ENCODE measurements at regions not wholly inside any gene's neighbourhood (a gene's known extent, or its start where the extent isn't known, plus 50 kb on each side); places are given as distances from the start of the nearest gene placed in this dataset.

DNA sequence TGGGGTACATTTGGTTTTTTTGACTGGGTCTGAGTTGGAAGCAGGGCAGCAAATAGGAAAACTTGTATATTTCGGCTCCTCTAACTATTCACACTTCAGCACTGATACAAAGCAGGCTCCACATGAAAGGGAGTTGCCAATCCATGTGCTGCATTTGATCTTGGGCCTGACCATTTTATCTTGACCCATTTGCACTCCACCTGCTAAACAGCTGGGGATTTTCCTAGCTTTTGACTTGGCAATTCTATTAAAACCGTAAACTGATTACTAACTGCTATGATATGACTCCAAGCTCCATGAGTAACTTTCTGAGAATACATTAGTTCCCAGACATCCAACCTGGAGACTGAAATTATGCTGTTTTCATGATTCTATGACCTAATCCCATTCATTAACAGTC lies 797.1 kb downstream of the BCL11B start:
- TF ChIP-seq, protein P1, sequence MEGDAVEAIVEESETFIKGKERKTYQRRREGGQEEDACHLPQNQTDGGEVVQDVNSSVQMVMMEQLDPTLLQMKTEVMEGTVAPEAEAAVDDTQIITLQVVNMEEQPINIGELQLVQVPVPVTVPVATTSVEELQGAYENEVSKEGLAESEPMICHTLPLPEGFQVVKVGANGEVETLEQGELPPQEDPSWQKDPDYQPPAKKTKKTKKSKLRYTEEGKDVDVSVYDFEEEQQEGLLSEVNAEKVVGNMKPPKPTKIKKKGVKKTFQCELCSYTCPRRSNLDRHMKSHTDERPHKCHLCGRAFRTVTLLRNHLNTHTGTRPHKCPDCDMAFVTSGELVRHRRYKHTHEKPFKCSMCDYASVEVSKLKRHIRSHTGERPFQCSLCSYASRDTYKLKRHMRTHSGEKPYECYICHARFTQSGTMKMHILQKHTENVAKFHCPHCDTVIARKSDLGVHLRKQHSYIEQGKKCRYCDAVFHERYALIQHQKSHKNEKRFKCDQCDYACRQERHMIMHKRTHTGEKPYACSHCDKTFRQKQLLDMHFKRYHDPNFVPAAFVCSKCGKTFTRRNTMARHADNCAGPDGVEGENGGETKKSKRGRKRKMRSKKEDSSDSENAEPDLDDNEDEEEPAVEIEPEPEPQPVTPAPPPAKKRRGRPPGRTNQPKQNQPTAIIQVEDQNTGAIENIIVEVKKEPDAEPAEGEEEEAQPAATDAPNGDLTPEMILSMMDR (conservative IDR thresholded peaks at IDR 0.05; ENCODE audit: low read depth, low read length) = no peak
- no peak for DNase-seq (ENCODE audit: low read depth)

DNA sequence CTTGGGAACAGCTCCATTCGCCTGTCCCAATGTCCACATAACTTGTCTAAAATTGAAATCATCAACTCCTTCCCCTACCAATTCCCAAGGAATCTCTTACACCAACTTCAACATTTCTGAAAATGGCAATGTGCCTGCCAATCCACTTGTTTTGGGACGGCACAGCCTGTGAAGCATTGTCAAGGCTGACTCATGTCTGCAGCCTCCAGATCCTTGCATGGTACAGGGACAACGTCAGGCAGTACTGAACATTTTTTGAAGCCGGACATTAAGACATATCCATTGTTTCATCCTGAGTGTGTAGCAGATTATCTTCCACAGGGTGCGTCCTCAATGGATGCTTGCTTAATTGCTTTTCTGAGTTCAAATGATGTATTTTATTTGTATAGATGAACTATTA lies 794.1 kb downstream of the BCL11B start:
- no peak overlapping the region for H3K4me3 ChIP-seq (ENCODE audit: low read depth, low read length)
- TF ChIP-seq, protein P1 (conservative IDR thresholded peaks at IDR 0.05; ENCODE audit: low read depth, low read length) = no peak
- no peak for DNase-seq (ENCODE audit: low read depth)

More for the DNA sequence above, 797.1 kb downstream of the BCL11B start:
- H3K4me3 ChIP-seq (ENCODE audit: low read depth, low read length) = no peak overlapping the region

DNA sequence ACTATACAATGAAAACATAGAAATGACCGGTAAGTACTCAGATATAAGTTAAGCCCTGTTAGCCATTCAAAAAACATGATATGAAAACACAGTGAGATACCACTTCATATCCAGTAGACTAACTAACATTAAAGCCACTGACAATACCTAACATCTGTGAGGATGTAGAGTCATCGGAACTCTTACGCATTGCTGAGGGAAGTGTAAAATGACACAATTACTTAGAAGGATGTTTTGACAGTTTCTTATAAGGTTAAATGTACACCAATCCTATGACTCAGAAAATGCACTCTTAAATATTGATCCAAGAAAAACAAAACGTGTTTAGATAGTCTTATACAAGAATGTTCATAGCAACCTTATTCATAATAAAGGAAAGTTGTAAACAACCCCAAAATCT lies 782.9 kb downstream of the BCL11B start:
- TF ChIP-seq, protein P1 (conservative IDR thresholded peaks at IDR 0.05; ENCODE audit: low read depth, low read length) = no peak
- H3K4me3 ChIP-seq (ENCODE audit: low read depth, low read length) = no peak overlapping the region
- DNase-seq (ENCODE audit: low read depth) = no peak

DNA sequence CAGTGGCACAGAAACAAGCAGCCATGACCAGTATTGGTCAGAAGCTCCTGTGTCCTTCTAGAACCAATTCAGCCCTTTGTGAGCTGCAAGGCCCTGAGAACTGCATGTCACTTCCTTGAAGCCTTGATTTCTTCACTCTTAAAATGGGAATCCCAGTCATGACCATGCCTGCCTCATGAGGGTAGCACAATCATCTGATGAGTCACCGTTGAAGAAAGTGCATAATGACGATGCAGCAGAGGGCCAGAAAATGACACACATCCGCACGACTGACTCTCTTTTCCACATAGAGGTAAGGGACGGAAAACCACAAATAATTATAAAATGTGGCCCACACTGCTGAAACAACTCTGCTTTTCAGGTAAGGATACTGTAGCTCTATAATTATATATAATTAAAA lies 777.4 kb downstream of the BCL11B start:
- no peak for DNase-seq (ENCODE audit: low read depth)
- no peak overlapping the region for H3K4me3 ChIP-seq (ENCODE audit: low read depth, low read length)
- TF ChIP-seq, protein P1 (conservative IDR thresholded peaks at IDR 0.05; ENCODE audit: low read depth, low read length) = no peak

DNA sequence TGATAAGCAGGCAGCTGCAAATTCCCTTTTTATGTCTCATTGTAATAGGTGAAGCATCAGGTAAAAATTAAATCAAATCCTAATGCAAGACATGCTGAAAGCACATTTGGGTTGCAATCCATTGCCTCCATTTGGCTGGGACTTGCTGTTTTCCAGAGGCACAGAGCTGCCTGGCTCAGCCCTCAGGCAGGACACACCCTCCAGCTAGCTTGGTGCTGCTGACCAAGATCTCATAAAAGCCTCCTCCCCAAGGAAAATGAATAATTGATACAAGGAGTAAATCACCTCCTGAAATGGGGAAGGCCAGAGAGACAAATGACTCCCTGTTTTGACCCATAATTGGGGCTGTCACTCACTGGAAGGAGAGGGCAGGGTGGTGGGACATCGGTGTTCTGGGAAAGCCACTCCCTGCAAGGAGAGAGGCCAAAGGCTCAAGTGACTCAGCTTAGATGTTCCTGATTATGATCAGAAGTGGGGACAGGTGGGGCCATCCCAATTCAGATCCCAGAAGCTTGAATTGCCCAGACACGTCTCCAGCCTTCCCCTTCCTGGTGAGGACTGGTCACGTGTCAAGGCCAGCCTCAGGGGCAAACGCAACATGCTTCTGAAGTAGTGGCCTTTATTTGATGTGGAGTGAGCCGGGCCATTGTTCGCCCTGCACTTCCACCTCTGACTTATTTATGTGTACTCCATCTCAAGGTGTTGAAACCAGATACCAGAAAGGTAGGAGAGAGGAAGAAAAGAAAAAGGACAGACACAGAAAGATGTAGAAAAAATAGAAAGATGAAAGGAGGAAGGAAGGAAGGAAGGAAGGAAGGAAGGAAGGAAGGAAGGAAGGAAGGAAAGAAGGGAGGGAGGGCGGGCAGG lies 773.7 kb downstream of the BCL11B start:
- no peak overlapping the region for H3K4me3 ChIP-seq (ENCODE audit: low read depth, low read length)
- TF ChIP-seq, protein P1 (conservative IDR thresholded peaks at IDR 0.05; ENCODE audit: low read depth, low read length) = no peak
- no peak for DNase-seq (ENCODE audit: low read depth)

DNA sequence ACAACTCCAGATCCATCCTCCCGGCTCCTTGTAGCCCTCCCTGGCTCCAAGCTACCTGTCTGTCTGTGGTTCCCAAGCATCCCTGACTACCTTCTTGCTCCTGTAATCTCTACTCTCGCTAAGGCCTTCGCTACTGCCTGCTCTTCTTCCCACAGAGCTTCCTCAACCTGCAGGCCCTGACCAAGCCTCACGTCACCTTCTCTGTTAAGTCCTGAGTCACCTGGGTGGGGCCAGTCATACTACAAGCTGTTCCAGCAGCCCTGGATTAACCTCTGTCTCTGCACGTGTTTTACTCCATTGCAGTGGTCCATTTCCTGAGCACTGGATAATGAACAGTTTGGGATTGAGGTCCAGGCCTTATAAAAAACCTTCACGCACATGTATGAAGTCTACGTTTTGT lies 770.7 kb downstream of the BCL11B start:
- no peak overlapping the region for H3K4me3 ChIP-seq (ENCODE audit: low read depth, low read length)
- no peak for DNase-seq (ENCODE audit: low read depth)
- TF ChIP-seq, protein P1 (conservative IDR thresholded peaks at IDR 0.05; ENCODE audit: low read depth, low read length) = no peak

DNA sequence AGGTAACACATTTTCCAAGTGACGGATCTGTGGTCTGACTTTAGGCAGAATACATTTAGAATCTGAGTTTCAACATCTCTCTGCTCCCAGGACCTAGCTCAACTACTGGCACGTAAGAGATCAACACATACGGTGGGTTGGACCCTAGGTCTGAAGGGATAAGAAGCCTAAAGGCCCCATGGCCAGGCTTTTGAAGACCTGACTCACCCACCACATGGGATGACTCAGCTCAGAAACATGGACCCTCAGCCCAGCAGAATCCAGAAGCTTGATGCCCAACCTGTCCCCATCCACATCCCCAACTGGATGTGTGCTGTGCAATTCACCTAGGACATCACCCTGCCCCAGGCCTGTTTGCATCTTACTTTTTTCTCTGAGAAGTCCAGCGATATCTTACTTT lies 770.2 kb downstream of the BCL11B start:
- DNase-seq (ENCODE audit: low read depth) = no peak
- TF ChIP-seq, protein P1 (conservative IDR thresholded peaks at IDR 0.05; ENCODE audit: low read depth, low read length) = no peak
- no peak overlapping the region for H3K4me3 ChIP-seq (ENCODE audit: low read depth, low read length)

Measured in choroid plexus epithelial cell (primary cell).